ENCODE measurements at regions not wholly inside any gene's neighbourhood (a gene's known extent, or its start where the extent isn't known, plus 50 kb on each side); places are given as distances from the start of the nearest gene placed in this dataset.

DNA sequence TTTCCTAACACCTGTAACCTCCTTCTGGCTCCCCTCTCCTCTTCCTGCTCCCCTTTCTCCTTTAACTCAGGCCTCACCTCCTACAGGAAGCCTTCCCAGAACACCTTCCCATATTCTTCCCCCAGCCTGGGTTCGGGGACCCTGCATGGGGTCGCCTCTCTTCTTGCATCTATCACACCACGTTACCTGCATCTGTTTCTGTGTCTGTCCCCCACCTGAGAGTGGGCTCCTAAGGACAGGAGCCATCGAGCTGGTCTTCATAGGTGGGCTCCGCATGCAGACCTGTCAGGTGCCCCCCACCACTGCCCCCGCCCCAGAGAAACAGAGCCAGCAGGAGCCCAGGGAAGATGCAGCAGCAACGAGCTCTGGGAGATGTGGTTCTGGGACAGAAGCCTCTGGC lies 123.2 kb upstream of the GLI2 start (continued):
- TF ChIP-seq HCFC1 (IDR thresholded peaks at IDR 0.05; ENCODE audit: low read depth, low read length): no peak
- TF ChIP-seq MLX (CRISPR knock-in tag; conservative IDR thresholded peaks at IDR 0.05): no peak

- Histone ChIP-seq H3K4me3 (no peak overlapping the region), H4K20me1 (replicated peaks; ENCODE audit: control insufficient read depth, insufficient read depth, low read length) (no peaks in the 10 kb centered on the region), H3K4me2 (ENCODE audit: insufficient read depth, low read length) (no peak overlapping the region), H3K27ac (ENCODE audit: extremely low read depth, low read depth, low read length) (no peak overlapping the region), H3K79me2 (ENCODE audit: control insufficient read depth, insufficient read depth, low read length) (no peaks in the 10 kb centered on the region), H3K36me3 (ENCODE audit: control insufficient read depth, insufficient read depth, low read length) (no peaks in the 10 kb centered on the region), H2AFZ (ENCODE audit: low read depth, low read length) (no peak overlapping the region), H3K27me3 (ENCODE audit: control insufficient read depth in 2 of 2, insufficient read depth in 2 of 2, low read length in 2 of 2) (peaks cover 6 to 64% of the 10 kb centered on the region in 2 experiments), H3K9me3 (replicated peaks; ENCODE audit: control insufficient read depth, insufficient read depth, low read depth, low read length) (no peaks in the 10 kb centered on the region), H3K4me1 (replicated peaks in 1 of 2; ENCODE audit: control insufficient read depth in 2 of 2, insufficient read depth in 2 of 2, low read length in 2 of 2) (no peaks in the 10 kb centered on the region), H3K9ac (ENCODE audit: insufficient read depth in 1 of 2, low read depth in 2 of 2, low read length in 2 of 2) (no peak overlapping the region), H3K9me1 (ENCODE audit: control insufficient read depth, insufficient read depth, low read length) (no peaks in the 10 kb centered on the region)
- ChIA-PET CTCF (ENCODE audit: low intra/inter-chr PET ratio) (no interaction called here), POLR2A (no interaction called here)
- no peak for FAIRE-seq
- WGBS (ENCODE audit: insufficient coverage, low coverage, missing lambda C conversion rate): 2% methylated on average over 7 of the region's 7 CpGs
- ATAC-seq: no peak
- BruUV-seq (replicated peaks): no TSS peak
- in situ Hi-C loops (cut with MboI): no loop called here
- intact Hi-C loops (cut with micrococcal nuclease): no loop called here
- DNase-seq (ENCODE audit: extremely low read depth in 1 of 4, low spot score in 3 of 4): no peak
- TF ChIP-seq ZNF780A (CRISPR knock-in tag; IDR thresholded peaks at IDR 0.05): no peak
- TF ChIP-seq, protein P1, sequence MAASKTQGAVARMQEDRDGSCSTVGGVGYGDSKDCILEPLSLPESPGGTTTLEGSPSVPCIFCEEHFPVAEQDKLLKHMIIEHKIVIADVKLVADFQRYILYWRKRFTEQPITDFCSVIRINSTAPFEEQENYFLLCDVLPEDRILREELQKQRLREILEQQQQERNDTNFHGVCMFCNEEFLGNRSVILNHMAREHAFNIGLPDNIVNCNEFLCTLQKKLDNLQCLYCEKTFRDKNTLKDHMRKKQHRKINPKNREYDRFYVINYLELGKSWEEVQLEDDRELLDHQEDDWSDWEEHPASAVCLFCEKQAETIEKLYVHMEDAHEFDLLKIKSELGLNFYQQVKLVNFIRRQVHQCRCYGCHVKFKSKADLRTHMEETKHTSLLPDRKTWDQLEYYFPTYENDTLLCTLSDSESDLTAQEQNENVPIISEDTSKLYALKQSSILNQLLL (CRISPR knock-in tag; IDR thresholded peaks at IDR 0.05; ENCODE audit: borderline replicate concordance): no peak
- no peak for TF ChIP-seq MED1 (CRISPR knock-in tag; IDR thresholded peaks at IDR 0.05; ENCODE audit: borderline replicate concordance)
- TF ChIP-seq ZBTB43 (CRISPR knock-in tag; IDR thresholded peaks at IDR 0.05): no peak
- no peak for TF ChIP-seq NR2C1 (IDR thresholded peaks at IDR 0.05)
- TF ChIP-seq NR2C1 (tag; IDR thresholded peaks at IDR 0.05): no peak
- no peak for TF ChIP-seq COPS2 (conservative IDR thresholded peaks at IDR 0.05)
- TF ChIP-seq, protein P2, sequence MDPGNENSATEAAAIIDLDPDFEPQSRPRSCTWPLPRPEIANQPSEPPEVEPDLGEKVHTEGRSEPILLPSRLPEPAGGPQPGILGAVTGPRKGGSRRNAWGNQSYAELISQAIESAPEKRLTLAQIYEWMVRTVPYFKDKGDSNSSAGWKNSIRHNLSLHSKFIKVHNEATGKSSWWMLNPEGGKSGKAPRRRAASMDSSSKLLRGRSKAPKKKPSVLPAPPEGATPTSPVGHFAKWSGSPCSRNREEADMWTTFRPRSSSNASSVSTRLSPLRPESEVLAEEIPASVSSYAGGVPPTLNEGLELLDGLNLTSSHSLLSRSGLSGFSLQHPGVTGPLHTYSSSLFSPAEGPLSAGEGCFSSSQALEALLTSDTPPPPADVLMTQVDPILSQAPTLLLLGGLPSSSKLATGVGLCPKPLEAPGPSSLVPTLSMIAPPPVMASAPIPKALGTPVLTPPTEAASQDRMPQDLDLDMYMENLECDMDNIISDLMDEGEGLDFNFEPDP (CRISPR knock-in tag; IDR thresholded peaks at IDR 0.05): no peak
- TF ChIP-seq SAFB2 (IDR thresholded peaks at IDR 0.05; ENCODE audit: borderline replicate concordance, low read depth, low read length, severe bottlenecking): no peak
- TF ChIP-seq RCOR1 (IDR thresholded peaks at IDR 0.05; ENCODE audit: borderline replicate concordance in 1 of 2, low read depth in 2 of 2, low read length in 2 of 2): no peak
- TF ChIP-seq ZNF778 (CRISPR knock-in tag; IDR thresholded peaks at IDR 0.05): no peak
- no peak for TF ChIP-seq HMBOX1 (IDR thresholded peaks at IDR 0.05)
- no peak for TF ChIP-seq TCF3 (CRISPR knock-in tag; IDR thresholded peaks at IDR 0.05)
Measured at GRCh38 chr2:120612931-120613330, 122.7 kb upstream of the GLI2 start.
